Suppressor macrophage treated with lipopolysaccharide for 4 hours (primary cell): ENCODE measurements at regions not wholly inside any gene's neighbourhood (a gene's known extent, or its start where the extent isn't known, plus 50 kb on each side); places are given as distances from the start of the nearest gene placed in this dataset.
"Not testable (repeated sequence)": the region's sequence is repeated elsewhere in the genome, so short reads cannot be mapped to it uniquely, and the experiment has no call there.

Experiments used
- DNase-seq: peaks from one replicate; pipeline ENCODE4 v3.0.0-alpha.2; 2020

GRCh38 chr19:33866696-33867095, 70.0 kb downstream of the KCTD15 start:
- DNase-seq = no peak

GRCh38 chr19:33868076-33868735, 71.5 kb downstream of the KCTD15 start:
- no peak for DNase-seq

- DNase-seq = no peak
Measured at GRCh38 chr19:33868788-33869412, 72.2 kb downstream of the KCTD15 start.

- DNase-seq = not testable (repeated sequence)
Measured at GRCh38 chr19:33870298-33870932, 73.7 kb downstream of the KCTD15 start.

GRCh38 chr19:33871605-33872004, 74.9 kb downstream of the KCTD15 start:
- DNase-seq = no peak

GRCh38 chr19:33872445-33873320, 76.0 kb downstream of the KCTD15 start:
- no peak for DNase-seq

- DNase-seq = no peak
Measured at GRCh38 chr19:33875071-33875470, 78.4 kb downstream of the KCTD15 start.

GRCh38 chr19:33876192-33876591, 79.5 kb downstream of the KCTD15 start:
- no peak for DNase-seq

GRCh38 chr19:33878030-33878544, 81.4 kb downstream of the KCTD15 start:
- no peak for DNase-seq

- DNase-seq = no peak
Measured at GRCh38 chr19:33878910-33879810, 82.5 kb downstream of the KCTD15 start.

GRCh38 chr19:33879818-33880575, 83.3 kb downstream of the KCTD15 start:
- no peak for DNase-seq

- no peak for DNase-seq
Measured at GRCh38 chr19:33883859-33884519, 87.3 kb downstream of the KCTD15 start.

GRCh38 chr19:33885236-33885635, 88.6 kb downstream of the KCTD15 start:
- no peak for DNase-seq

- no peak for DNase-seq
Measured at GRCh38 chr19:33887891-33888290, 91.2 kb downstream of the KCTD15 start.

GRCh38 chr19:33888665-33889064, 92.0 kb downstream of the KCTD15 start:
- no peak for DNase-seq

- no peak for DNase-seq
Measured at GRCh38 chr19:33890569-33890968, 93.9 kb downstream of the KCTD15 start.

- DNase-seq = no peak
Measured at GRCh38 chr19:33891773-33892172, 95.1 kb downstream of the KCTD15 start.

- DNase-seq = no peak
Measured at GRCh38 chr19:33894787-33895186, 98.1 kb downstream of the KCTD15 start.

GRCh38 chr19:33895366-33895765, 98.7 kb downstream of the KCTD15 start:
- no peak for DNase-seq

- DNase-seq = no peak
Measured at GRCh38 chr19:33898062-33898677, 101.5 kb downstream of the KCTD15 start.
